HCT116 (cell line): ENCODE measurements at regions not wholly inside any gene's neighbourhood (a gene's known extent, or its start where the extent isn't known, plus 50 kb on each side); places are given as distances from the start of the nearest gene placed in this dataset.

Source experiments
- ATAC-seq: fragments of 200-7000 bp; cut with Tn5 transposase; 2 replicates; pipeline ENCODE4 v1.9.1; 2020; ENCODE audit warnings: mild to moderate bottlenecking, moderate library complexity
- BruUV-seq: library from RNA; stranded (reverse); fragments of 400-500 nt; replicated peaks from 2 replicates; lab custom pipeline; 2021; lab: Mats Ljungman, UMichigan
- CTCF ChIA-PET: fragments of 300-600 bp; sonication (Branson Sonifier 250); formaldehyde crosslinking; loops from one replicate; lab custom pipeline; 2021; ENCODE audit warnings: antibody characterized with exemption; lab: Charles Lee
- POLR2A ChIA-PET: fragments of 300-600, 350-600 bp; sonication (Branson Sonifier 250); formaldehyde crosslinking; loops from one replicate; lab custom pipeline; 2021; ENCODE audit warnings: antibody characterized with exemption; lab: Charles Lee
- RAD21 ChIA-PET, 2 experiments: fragments of 300-600 bp; sonication (Branson Sonifier 250); formaldehyde crosslinking; loops; one replicate each; lab custom pipeline; 2023; ENCODE audit warnings: low total read pairs in 2 of 2; ENCODE audit not compliant: uncharacterized antibody in 2 of 2, unreplicated experiment in 2 of 2, low non-redundant PET in 1 of 2; lab: Charles Lee
- DNase-seq: peaks from one replicate; pipeline ENCODE4 v3.0.0-alpha.2; 2010; ENCODE audit warnings: low read depth, low spot score
- H2AFZ ChIP-seq: fragments of 200-600 bp; shearing (Covaris generic), sonication (generic); 2 replicates; pipeline ENCODE4 v1.6.1; 2017; ENCODE audit warnings: low read depth, mixed run types, mixed read lengths, antibody characterized with exemption, low read length; ENCODE audit not compliant: poor library complexity, severe bottlenecking
- H3K27ac ChIP-seq: 2 replicates; pipeline ENCODE4 v1.5.1; 2012; ENCODE audit warnings: low read depth, low read length
- H3K27me3 ChIP-seq: fragments of 200-600 bp; sonication (generic); 2 replicates; pipeline ENCODE4 v1.6.1; 2016; ENCODE audit warnings: mixed run types, low read length, mixed read lengths; ENCODE audit not compliant: insufficient read depth
- H3K36me3 ChIP-seq, 2 experiments: fragments of 200-500 bp in 1 of 2; fragments of 200-600 bp in 1 of 2; sonication (Bioruptor generic) in 1 of 2; sonication (generic) in 1 of 2; 2 replicates each; pipeline versions ENCODE4 v1.5.1 to v1.6.1; 2014 to 2016; ENCODE audit warnings: low read length in 2 of 2, inconsistent platforms in 1 of 2, mixed read lengths in 1 of 2, mixed run types in 1 of 2; ENCODE audit not compliant: insufficient read depth in 2 of 2, control insufficient read depth in 1 of 2
- H3K4me1 ChIP-seq, 2 experiments: fragments of 200-600 bp in 1 of 2; sonication (generic) in 1 of 2; 2 replicates each; pipeline versions ENCODE4 v1.5.1 to v1.6.1; 2012 to 2017; ENCODE audit warnings: low read length in 2 of 2, inconsistent platforms in 1 of 2, mild to moderate bottlenecking in 1 of 2, mixed read lengths in 1 of 2, mixed run types in 1 of 2, moderate library complexity in 1 of 2; ENCODE audit not compliant: insufficient read depth in 2 of 2, control insufficient read depth in 1 of 2
- H3K4me2 ChIP-seq: fragments of 200-600 bp; sonication (generic); 2 replicates; pipeline ENCODE4 v1.6.1; 2017; ENCODE audit warnings: mixed run types, low read length, mixed read lengths
- H3K4me3 ChIP-seq, 2 experiments: fragments of 200-600 bp in 1 of 2; sonication (generic) in 1 of 2; replicated peaks in 1 of 2; 2 replicates each; pipeline ENCODE4 v1.5.1; 2011 to 2016; ENCODE audit warnings: low read length in 2 of 2, control low read depth in 1 of 2, low read depth in 1 of 2, mild to moderate bottlenecking in 1 of 2, mixed read lengths in 1 of 2, mixed run types in 1 of 2
- H3K79me2 ChIP-seq: fragments of 200-600 bp; sonication (generic); 2 replicates; pipeline ENCODE4 v1.6.1; 2017; ENCODE audit warnings: mild to moderate bottlenecking, mixed run types, low read length, moderate library complexity, mixed read lengths; ENCODE audit not compliant: insufficient read depth
- H3K9ac ChIP-seq: fragments of 200-600 bp; sonication (generic); 2 replicates; pipeline ENCODE4 v1.6.1; 2016; ENCODE audit warnings: low read length, mixed read lengths
- H3K9me2 ChIP-seq: fragments of 200-600 bp; sonication (generic), shearing (Covaris generic); 2 replicates; pipeline ENCODE4 v1.6.1; 2017; ENCODE audit warnings: mixed run types, mild to moderate bottlenecking, moderate library complexity; ENCODE audit not compliant: insufficient read depth
- H3K9me3 ChIP-seq, 2 experiments: fragments of 200-500 bp in 1 of 2; fragments of 200-600 bp in 1 of 2; sonication (Bioruptor generic) in 1 of 2; sonication (generic) in 1 of 2; 2 replicates each; pipeline ENCODE4 v1.6.1; 2014 to 2017; ENCODE audit warnings: low read length in 2 of 2, mixed read lengths in 2 of 2, inconsistent platforms in 1 of 2, low read depth in 1 of 2, mild to moderate bottlenecking in 1 of 2, mixed run types in 1 of 2, moderate library complexity in 1 of 2; ENCODE audit not compliant: control insufficient read depth in 1 of 2, insufficient read depth in 1 of 2
- H4K20me1 ChIP-seq: fragments of 200-600 bp; sonication (generic), shearing (Covaris generic); 2 replicates; pipeline ENCODE4 v1.6.1; 2017; ENCODE audit warnings: mixed run types, mild to moderate bottlenecking, moderate library complexity; ENCODE audit not compliant: insufficient read depth
- ATF3 ChIP-seq: IDR thresholded peaks from 2 replicates; pipeline ENCODE4 v1.6.1; 2012
- CBX3 ChIP-seq: IDR thresholded peaks from 2 replicates; pipeline ENCODE4 v1.6.1; 2012; ENCODE audit warnings: low read depth
- CEBPB ChIP-seq: IDR thresholded peaks from 2 replicates; pipeline ENCODE4 v1.6.1; 2012; ENCODE audit warnings: low read depth
- CTCF ChIP-seq, 3 experiments: fragments of 200-600 bp in 1 of 3; sonication (generic) in 1 of 3; IDR thresholded peaks in 2 of 3; conservative IDR thresholded peaks in 1 of 3; 2 replicates each; pipeline ENCODE4 v1.5.1; 2012 to 2017; ENCODE audit warnings: low read depth in 2 of 3, low read length in 2 of 3, antibody characterized with exemption in 1 of 3, borderline replicate concordance in 1 of 3, control low read depth in 1 of 3, mild to moderate bottlenecking in 1 of 3, mixed read lengths in 1 of 3, mixed run types in 1 of 3, moderate library complexity in 1 of 3; ENCODE audit not compliant: insufficient read depth in 1 of 3
- ELF1 ChIP-seq: IDR thresholded peaks from 2 replicates; pipeline ENCODE4 v1.6.1; 2012; ENCODE audit warnings: low read depth, borderline replicate concordance
- EZH2 ChIP-seq: fragments of 200-600 bp; sonication (generic); IDR thresholded peaks from 2 replicates; pipeline ENCODE4 v1.6.1; 2017; ENCODE audit warnings: antibody characterized with exemption, mixed run types
- EZH2phosphoT487 ChIP-seq: fragments of 200-600 bp; IDR thresholded peaks from 2 replicates; pipeline ENCODE4 v1.6.1; 2018; ENCODE audit warnings: antibody characterized with exemption, borderline replicate concordance
- FOSL1 ChIP-seq: IDR thresholded peaks from 2 replicates; pipeline ENCODE4 v1.6.1; 2012; ENCODE audit warnings: low read depth
- MAX ChIP-seq: IDR thresholded peaks from 2 replicates; pipeline ENCODE4 v1.6.1; 2012
- RAD21 ChIP-seq: IDR thresholded peaks from 2 replicates; pipeline ENCODE4 v1.6.1; 2012; ENCODE audit warnings: low read depth, mild to moderate bottlenecking
- REST ChIP-seq: IDR thresholded peaks from 2 replicates; pipeline ENCODE4 v1.6.1; 2012; ENCODE audit warnings: low read depth
- SIN3A ChIP-seq: IDR thresholded peaks from 2 replicates; pipeline ENCODE4 v1.6.1; 2012; ENCODE audit warnings: low read depth
- SP1 ChIP-seq: IDR thresholded peaks from 2 replicates; pipeline ENCODE4 v1.6.1; 2012; ENCODE audit warnings: low read depth
- TCF7L2 ChIP-seq: IDR thresholded peaks from 2 replicates; pipeline ENCODE4 v1.7.0; 2011; ENCODE audit warnings: borderline replicate concordance, inconsistent platforms; ENCODE audit not compliant: insufficient read depth, insufficient read length; ENCODE audit errors: extremely low read depth
- YY1 ChIP-seq: IDR thresholded peaks from 2 replicates; pipeline ENCODE4 v1.6.1; 2011; ENCODE audit warnings: low read length, low read depth, moderate library complexity, mild to moderate bottlenecking; ENCODE audit not compliant: insufficient replicate concordance; ENCODE audit errors: extremely low read depth
- ZBTB33 ChIP-seq: IDR thresholded peaks from 2 replicates; pipeline ENCODE4 v1.6.1; 2011; ENCODE audit warnings: mild to moderate bottlenecking, low read length, moderate library complexity; ENCODE audit not compliant: insufficient replicate concordance; ENCODE audit errors: extremely low read depth
- ZFX ChIP-seq: fragments of 450-650 bp; IDR thresholded peaks from 2 replicates; pipeline ENCODE4 v1.6.1; 2017
- ZNF274 ChIP-seq: fragments of 200-500 bp; sonication (Bioruptor generic); IDR thresholded peaks from 2 replicates; pipeline ENCODE4 v1.6.1; 2014; ENCODE audit warnings: mild to moderate bottlenecking, low read depth, low read length, inconsistent platforms
- intact Hi-C: fragments of 100-400 bp; cut with micrococcal nuclease; formaldehyde crosslinking; loops from 2 replicates; pipeline ENCODE4 v1.10.0; 2022

GRCh38 chr11:71133946-71134345 lies 118.4 kb downstream of the SHANK2 start:
- no TSS peak for BruUV-seq
- no peak for TF ChIP-seq SP1
- TF ChIP-seq ZFX = no peak
- no peak for TF ChIP-seq REST
- TF ChIP-seq RAD21 = no peak
- TF ChIP-seq ZBTB33 = no peak
- TF ChIP-seq FOSL1 = no peak
- no peak for TF ChIP-seq ZNF274
- no peak for TF ChIP-seq MAX
- no peak for TF ChIP-seq ELF1
- no peak for TF ChIP-seq CEBPB
- no peak for TF ChIP-seq YY1
- TF ChIP-seq ATF3 = no peak
- TF ChIP-seq EZH2phosphoT487 = no peak
- no peak for TF ChIP-seq SIN3A
- no peak for TF ChIP-seq CTCF (IDR thresholded peaks at IDR 0.05 in 2 of 3, conservative IDR thresholded peaks at IDR 0.05 in 1 of 3; ENCODE audit: borderline replicate concordance in 1 of 3, insufficient read depth in 1 of 3, low read depth in 2 of 3, low read length in 2 of 3)
- TF ChIP-seq EZH2 = no peak
- TF ChIP-seq CBX3 = no peak
- TF ChIP-seq TCF7L2 = no peak
- H3K27me3 ChIP-seq = no peaks in the 10 kb centered on the region
- intact Hi-C loops = no loop called here
- H3K36me3 ChIP-seq = no peaks in the 10 kb centered on the region
- ATAC-seq (no peak), DNase-seq (no peak)
- CTCF ChIA-PET = no interaction called here
- H3K4me1 ChIP-seq = no peaks in the 10 kb centered on the region
- no peaks in the 10 kb centered on the region for H4K20me1 ChIP-seq
- RAD21 ChIA-PET = no interaction called here
- H3K27ac ChIP-seq = no peak overlapping the region
- H3K4me3 ChIP-seq = no peak overlapping the region
- H3K9me2 ChIP-seq = no peaks in the 10 kb centered on the region
- H3K4me2 ChIP-seq = no peak overlapping the region
- H3K9me3 ChIP-seq = no peaks in the 10 kb centered on the region
- POLR2A ChIA-PET = no interaction called here
- H3K9ac ChIP-seq = no peak overlapping the region
- no peaks in the 10 kb centered on the region for H3K79me2 ChIP-seq
- no peak overlapping the region for H2AFZ ChIP-seq
